ENCODE measurements at regions not wholly inside any gene's neighbourhood (a gene's known extent, or its start where the extent isn't known, plus 50 kb on each side); places are given as distances from the start of the nearest gene placed in this dataset.

GRCh38 chr4:187128222-187128621 is 404.6 kb upstream of the FAT1 start:
- TF ChIP-seq EZH2 (IDR thresholded peaks at IDR 0.05; ENCODE audit: borderline replicate concordance, low read length): no peak
- no peak for TF ChIP-seq CTCF (conservative IDR thresholded peaks at IDR 0.05 in 1 of 2, IDR thresholded peaks at IDR 0.05 in 1 of 2; ENCODE audit: extremely low read depth in 1 of 2, insufficient read depth in 1 of 2, low read depth in 1 of 2, low read length in 2 of 2)

Data from mammary epithelial cell (primary cell).